Endothelial cell (in vitro differentiated cells): ENCODE measurements at regions not wholly inside any gene's neighbourhood (a gene's known extent, or its start where the extent isn't known, plus 50 kb on each side); places are given as distances from the start of the nearest gene placed in this dataset.

ENCODE experiments used
- DNase-seq: peaks from one replicate; pipeline ENCODE4 v3.0.0; 2021; ENCODE audit warnings: low spot score
- H3K27ac Mint-ChIP-seq: one replicate; pipeline ENCODE4 v1.8.0; 2021; ENCODE audit warnings: mixed read lengths, inconsistent platforms; ENCODE audit not compliant: unreplicated experiment
- H3K27me3 Mint-ChIP-seq: one replicate; pipeline ENCODE4 v1.8.0; 2021; ENCODE audit warnings: mild to moderate bottlenecking, moderate library complexity, mixed read lengths, inconsistent platforms; ENCODE audit not compliant: unreplicated experiment
- H3K36me3 Mint-ChIP-seq: one replicate; pipeline ENCODE4 v1.8.0; 2021; ENCODE audit warnings: mild to moderate bottlenecking, low read depth, mixed read lengths, inconsistent platforms; ENCODE audit not compliant: unreplicated experiment
- H3K4me1 Mint-ChIP-seq: one replicate; pipeline ENCODE4 v1.8.0; 2021; ENCODE audit warnings: mild to moderate bottlenecking, mixed read lengths, inconsistent platforms; ENCODE audit not compliant: unreplicated experiment
- H3K4me3 Mint-ChIP-seq: one replicate; pipeline ENCODE4 v1.8.0; 2021; ENCODE audit warnings: mild to moderate bottlenecking, mixed read lengths, inconsistent platforms; ENCODE audit not compliant: unreplicated experiment
- H3K9me3 Mint-ChIP-seq: one replicate; pipeline ENCODE4 v1.8.0; 2021; ENCODE audit warnings: mixed read lengths, inconsistent platforms; ENCODE audit not compliant: unreplicated experiment
- TF ChIP-seq, protein P1 (sequence below): fragments of 200-600 bp; sonication (generic); IDR thresholded peaks from one replicate; pipeline ENCODE4 v1.5.0; 2021; ENCODE audit warnings: antibody characterized with exemption; ENCODE audit not compliant: unreplicated experiment

DNA sequence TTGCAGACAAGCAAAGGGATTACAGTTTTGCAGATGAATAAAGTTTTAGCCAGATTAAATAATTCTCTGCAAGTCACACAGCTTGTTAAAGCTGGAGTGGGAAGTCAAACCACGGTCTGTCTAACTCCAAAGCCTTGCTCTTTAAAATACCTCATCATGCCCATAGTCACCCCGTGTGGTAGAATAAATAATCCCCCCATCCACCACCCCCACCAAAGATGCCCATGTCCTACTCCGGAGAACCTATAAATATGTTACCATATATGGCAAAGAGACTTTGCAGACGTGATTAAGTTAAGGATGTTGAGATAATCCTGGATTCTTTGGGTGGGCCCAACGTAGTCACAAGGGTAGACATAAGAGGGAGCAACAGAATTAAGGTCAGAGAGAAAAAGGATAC, 118.7 kb downstream of the BEND2 start:
- H3K9me3 Mint-ChIP-seq: no peaks in the 10 kb centered on the region
- H3K4me1 Mint-ChIP-seq: peaks cover 19% of the 10 kb centered on the region

DNA sequence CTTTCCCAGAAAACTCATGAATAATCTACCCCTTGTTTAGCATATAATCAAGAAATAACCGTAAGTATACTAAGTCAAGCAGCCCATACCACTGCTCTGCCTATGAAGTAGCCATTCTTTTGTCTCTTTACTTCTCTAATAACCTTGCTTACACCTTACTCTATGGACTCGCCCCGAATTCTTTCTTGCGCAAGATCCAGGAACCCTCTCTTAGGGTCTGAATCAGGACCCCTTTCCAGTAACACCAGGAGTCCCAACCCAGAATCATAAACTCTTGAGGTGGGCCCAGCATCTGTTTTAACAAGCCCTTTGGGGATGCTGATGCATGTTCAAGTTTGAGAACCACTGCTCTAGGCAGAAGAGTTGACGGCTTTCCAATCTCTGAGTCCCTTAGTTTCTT, 119.6 kb downstream of the BEND2 start:
- TF ChIP-seq, protein P1, sequence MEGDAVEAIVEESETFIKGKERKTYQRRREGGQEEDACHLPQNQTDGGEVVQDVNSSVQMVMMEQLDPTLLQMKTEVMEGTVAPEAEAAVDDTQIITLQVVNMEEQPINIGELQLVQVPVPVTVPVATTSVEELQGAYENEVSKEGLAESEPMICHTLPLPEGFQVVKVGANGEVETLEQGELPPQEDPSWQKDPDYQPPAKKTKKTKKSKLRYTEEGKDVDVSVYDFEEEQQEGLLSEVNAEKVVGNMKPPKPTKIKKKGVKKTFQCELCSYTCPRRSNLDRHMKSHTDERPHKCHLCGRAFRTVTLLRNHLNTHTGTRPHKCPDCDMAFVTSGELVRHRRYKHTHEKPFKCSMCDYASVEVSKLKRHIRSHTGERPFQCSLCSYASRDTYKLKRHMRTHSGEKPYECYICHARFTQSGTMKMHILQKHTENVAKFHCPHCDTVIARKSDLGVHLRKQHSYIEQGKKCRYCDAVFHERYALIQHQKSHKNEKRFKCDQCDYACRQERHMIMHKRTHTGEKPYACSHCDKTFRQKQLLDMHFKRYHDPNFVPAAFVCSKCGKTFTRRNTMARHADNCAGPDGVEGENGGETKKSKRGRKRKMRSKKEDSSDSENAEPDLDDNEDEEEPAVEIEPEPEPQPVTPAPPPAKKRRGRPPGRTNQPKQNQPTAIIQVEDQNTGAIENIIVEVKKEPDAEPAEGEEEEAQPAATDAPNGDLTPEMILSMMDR: no peak
- Mint-ChIP-seq H3K27ac (no peak overlapping the region), H3K27me3 (no peaks in the 10 kb centered on the region), H3K4me1 (peaks cover 19% of the 10 kb centered on the region), H3K4me3 (no peak overlapping the region), H3K9me3 (no peaks in the 10 kb centered on the region), H3K36me3 (peaks cover 8% of the 10 kb centered on the region)
- no peak for DNase-seq

More for the DNA sequence above, 118.7 kb downstream of the BEND2 start:
- Mint-ChIP-seq H3K4me3 (no peak overlapping the region), H3K36me3 (peaks cover 8% of the 10 kb centered on the region), H3K27me3 (no peaks in the 10 kb centered on the region), H3K27ac (no peak overlapping the region)
- DNase-seq: no peak
- TF ChIP-seq, protein P1: no peak

DNA sequence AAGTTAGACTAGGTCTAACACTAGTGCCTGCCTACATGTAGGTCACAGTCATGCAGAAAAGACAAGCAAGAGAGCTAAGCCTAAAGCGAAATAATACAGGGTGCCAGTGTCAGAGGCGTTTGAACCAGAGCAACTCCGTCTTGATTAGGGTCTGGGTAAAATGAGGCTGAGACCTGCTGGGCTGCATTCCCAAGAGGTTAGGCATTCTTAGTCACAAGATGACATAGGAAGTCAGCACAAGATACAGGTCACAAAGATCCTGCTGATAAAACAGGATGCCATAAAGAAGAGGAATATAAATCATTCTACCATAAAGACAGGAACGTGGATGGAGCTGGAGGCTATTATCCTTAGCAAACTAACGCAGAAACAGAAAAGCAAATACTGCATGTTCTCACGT, 120.9 kb downstream of the BEND2 start:
- DNase-seq: no peak
- H3K9me3 Mint-ChIP-seq: no peaks in the 10 kb centered on the region
- H3K4me3 Mint-ChIP-seq: peak overlapping the region; percentile 37
- peaks cover 26% of the 10 kb centered on the region for H3K4me1 Mint-ChIP-seq
- TF ChIP-seq, protein P1: no peak
- peaks cover 8% of the 10 kb centered on the region for H3K36me3 Mint-ChIP-seq
- no peak overlapping the region for H3K27ac Mint-ChIP-seq
- H3K27me3 Mint-ChIP-seq: no peaks in the 10 kb centered on the region

DNA sequence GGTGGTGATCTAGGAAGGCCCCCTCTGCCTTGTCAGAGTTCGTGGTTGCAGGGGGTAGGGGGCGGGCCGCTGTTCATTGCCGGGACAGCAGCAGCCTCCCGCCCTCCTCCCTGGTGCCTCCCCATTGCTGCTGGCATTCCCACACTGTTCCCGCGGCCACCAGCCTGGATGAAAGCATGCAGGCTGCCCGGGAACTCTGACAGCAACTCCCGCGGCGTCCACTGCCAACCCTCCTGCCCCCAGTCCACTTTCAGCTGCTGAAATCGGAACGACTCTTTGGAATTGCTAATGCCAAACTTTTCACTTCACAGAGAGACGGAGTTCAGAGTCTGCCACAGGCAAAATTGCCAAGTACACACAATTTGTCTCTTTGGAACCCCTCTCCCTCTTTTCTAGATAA, 121.9 kb downstream of the BEND2 start:
- no peak for DNase-seq
- TF ChIP-seq, protein P1: no peak
- peaks cover 10% of the 10 kb centered on the region for H3K36me3 Mint-ChIP-seq
- H3K27me3 Mint-ChIP-seq: no peaks in the 10 kb centered on the region
- H3K27ac Mint-ChIP-seq: no peak overlapping the region
- no peak overlapping the region for H3K4me3 Mint-ChIP-seq
- peaks cover 27% of the 10 kb centered on the region for H3K4me1 Mint-ChIP-seq
- no peaks in the 10 kb centered on the region for H3K9me3 Mint-ChIP-seq

DNA sequence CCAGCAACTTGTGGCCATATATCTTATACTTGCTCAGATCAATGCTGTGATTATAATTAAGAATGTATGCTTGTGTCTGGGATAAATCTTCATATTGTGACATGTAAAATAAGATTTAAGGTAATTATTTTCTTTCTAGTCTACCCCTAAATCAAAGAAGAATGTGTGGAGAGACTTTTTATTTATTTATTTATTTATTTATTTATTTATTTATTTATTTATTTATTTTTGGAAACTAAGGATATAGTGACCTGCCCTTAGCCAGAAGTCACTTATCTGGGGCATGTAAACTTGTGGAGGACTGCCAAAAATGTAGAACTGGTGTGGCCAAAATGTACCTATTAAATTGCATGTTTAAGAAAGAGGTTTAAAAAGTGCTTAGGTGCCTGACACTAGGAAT, 144.3 kb downstream of the BEND2 start:
- H3K27ac Mint-ChIP-seq: no peak overlapping the region
- DNase-seq: no peak
- TF ChIP-seq, protein P1: no peak
- no peak overlapping the region for H3K4me3 Mint-ChIP-seq
- H3K36me3 Mint-ChIP-seq: peaks cover 3% of the 10 kb centered on the region
- peaks cover 2% of the 10 kb centered on the region for H3K27me3 Mint-ChIP-seq
- H3K9me3 Mint-ChIP-seq: no peaks in the 10 kb centered on the region
- no peaks in the 10 kb centered on the region for H3K4me1 Mint-ChIP-seq
